GM19351 (cell line): ENCODE measurements at regions not wholly inside any gene's neighbourhood (a gene's known extent, or its start where the extent isn't known, plus 50 kb on each side); places are given as distances from the start of the nearest gene placed in this dataset.
"Not testable (repeated sequence)": the region's sequence is repeated elsewhere in the genome, so short reads cannot be mapped to it uniquely, and the experiment has no call there.

Experiments used
- ATAC-seq: cut with Tn5 transposase; IDR thresholded peaks from one replicate; pipeline ENCODE4 v1.9.1; 2021; ENCODE audit warnings: mild to moderate bottlenecking, moderate library complexity; ENCODE audit not compliant: unreplicated experiment

- ATAC-seq = no peak
These were observed 209.3 kb downstream of the DEPDC1B start for GRCh38 chr5:60490597-60491166.

- no peak for ATAC-seq
These were observed 210.1 kb downstream of the DEPDC1B start for GRCh38 chr5:60489856-60490255.

GRCh38 chr5:60489377-60489776 is 210.6 kb downstream of the DEPDC1B start:
- ATAC-seq = no peak

- no peak for ATAC-seq
These were observed 211.4 kb downstream of the DEPDC1B start for GRCh38 chr5:60488466-60489130.

- ATAC-seq = no peak
These were observed 212.0 kb downstream of the DEPDC1B start for GRCh38 chr5:60487885-60488442.

- ATAC-seq = no peak
These were observed 212.5 kb downstream of the DEPDC1B start for GRCh38 chr5:60487476-60487875.

- ATAC-seq = no peak
These were observed 214.6 kb downstream of the DEPDC1B start for GRCh38 chr5:60485361-60485760.

- no peak for ATAC-seq
These were observed 216.9 kb downstream of the DEPDC1B start for GRCh38 chr5:60483050-60483449.

- no peak for ATAC-seq
These were observed 217.7 kb downstream of the DEPDC1B start for GRCh38 chr5:60482301-60482700.

- ATAC-seq = no peak
These were observed 220.4 kb downstream of the DEPDC1B start for GRCh38 chr5:60479542-60479941.

- no peak for ATAC-seq
These were observed 222.1 kb downstream of the DEPDC1B start for GRCh38 chr5:60477849-60478248.

- ATAC-seq = no peak
These were observed 226.3 kb downstream of the DEPDC1B start for GRCh38 chr5:60473654-60474053.

- ATAC-seq = not testable (repeated sequence)
These were observed 226.9 kb downstream of the DEPDC1B start for GRCh38 chr5:60473027-60473426.

GRCh38 chr5:60470881-60471280 is 229.1 kb downstream of the DEPDC1B start:
- ATAC-seq = no peak

- ATAC-seq = no peak
These were observed 230.7 kb downstream of the DEPDC1B start for GRCh38 chr5:60469286-60469685.

- no peak for ATAC-seq
These were observed 236.6 kb downstream of the DEPDC1B start for GRCh38 chr5:60463179-60463868.

GRCh38 chr5:60458666-60459065 is 241.3 kb downstream of the DEPDC1B start:
- no peak for ATAC-seq

GRCh38 chr5:60457233-60457632 is 242.7 kb downstream of the DEPDC1B start:
- ATAC-seq = no peak

GRCh38 chr5:60455589-60455988 is 244.4 kb downstream of the DEPDC1B start:
- ATAC-seq = no peak

GRCh38 chr5:60454277-60454676 is 245.7 kb downstream of the DEPDC1B start:
- ATAC-seq = not testable (repeated sequence)

- no peak for ATAC-seq
These were observed 246.6 kb downstream of the DEPDC1B start for GRCh38 chr5:60453186-60453976.
